Psoas muscle (tissue), 7 donors: ENCODE measurements at regions not wholly inside any gene's neighbourhood (a gene's known extent, or its start where the extent isn't known, plus 50 kb on each side); places are given as distances from the start of the nearest gene placed in this dataset.

Experiments used
- ATAC-seq, 4 donors: fragments of 200-7000 bp; cut with Tn5 transposase; one replicate each; pipeline ENCODE4 v1.9.1; 2020; ENCODE audit warnings: moderate library complexity in 3 of 4, mild to moderate bottlenecking in 2 of 4
- DNase-seq, 2 donors: peaks; one replicate each; pipeline ENCODE4 v3.0.0-alpha.2; 2020
- H3K27ac ChIP-seq: fragments of 200-600 bp; one replicate; pipeline ENCODE4 v1.8.0; 2022
- H3K27me3 ChIP-seq, 3 donors: fragments of 200-600 bp in 1 of 3; one replicate each; pipeline versions ENCODE4 v1.6.1 to v1.8.0; 2013 to 2022; ENCODE audit warnings: low read length in 2 of 3, mild to moderate bottlenecking in 2 of 3, moderate library complexity in 1 of 3; ENCODE audit not compliant: insufficient read depth in 3 of 3
- H3K36me3 ChIP-seq, 2 donors: fragments of 200-600 bp in 1 of 2; one replicate each; pipeline versions ENCODE4 v1.6.1 to v1.8.0; 2013 to 2022; ENCODE audit warnings: low read depth in 1 of 2, mild to moderate bottlenecking in 1 of 2, moderate library complexity in 1 of 2; ENCODE audit not compliant: insufficient read depth in 1 of 2
- H3K4me1 ChIP-seq: fragments of 200-600 bp; one replicate; pipeline ENCODE4 v1.8.0; 2022
- H3K4me3 ChIP-seq: fragments of 200-600 bp; one replicate; pipeline ENCODE4 v1.8.0; 2022; ENCODE audit warnings: mild to moderate bottlenecking
- H3K9me3 ChIP-seq: fragments of 200-600 bp; one replicate; pipeline ENCODE4 v1.8.0; 2022
- WGBS, 3 donors: extraction: QIAGEN DNeasy Blood & Tissue Kit; methylation state at CpG; one replicate each; pipeline versions ENCODE4 v1.1.6 to v1.1.7; 2013; 5-methylcytosine and 5-hydroxymethylcytosine counted together
- intact Hi-C, 2 donors: fragments of 100-400 bp; cut with DNase I; formaldehyde crosslinking; loops; one replicate each; pipeline versions ENCODE4 v1.11.0 to v1.14.2; 2022
- TF ChIP-seq, protein P1 (sequence below): fragments of 200-600 bp; IDR thresholded peaks from one replicate; pipeline ENCODE4 v1.8.0; 2022; ENCODE audit warnings: antibody characterized with exemption
- donor health status: healthy with polysubstance abuse.
- donor health status: DM: no; HTN: no; CAD: no; lungs with moderate emphysema.
- donor health status: Bipolar disorder and iron deficiency.
- donor health status: healthy.
- donor health status: DM: yes; HTN: yes; CAD: no.
- donor health status: DM: no; HTN: no; CAD: no.
- donor health status: DM: yes; HTN: yes; CAD: no.

DNA sequence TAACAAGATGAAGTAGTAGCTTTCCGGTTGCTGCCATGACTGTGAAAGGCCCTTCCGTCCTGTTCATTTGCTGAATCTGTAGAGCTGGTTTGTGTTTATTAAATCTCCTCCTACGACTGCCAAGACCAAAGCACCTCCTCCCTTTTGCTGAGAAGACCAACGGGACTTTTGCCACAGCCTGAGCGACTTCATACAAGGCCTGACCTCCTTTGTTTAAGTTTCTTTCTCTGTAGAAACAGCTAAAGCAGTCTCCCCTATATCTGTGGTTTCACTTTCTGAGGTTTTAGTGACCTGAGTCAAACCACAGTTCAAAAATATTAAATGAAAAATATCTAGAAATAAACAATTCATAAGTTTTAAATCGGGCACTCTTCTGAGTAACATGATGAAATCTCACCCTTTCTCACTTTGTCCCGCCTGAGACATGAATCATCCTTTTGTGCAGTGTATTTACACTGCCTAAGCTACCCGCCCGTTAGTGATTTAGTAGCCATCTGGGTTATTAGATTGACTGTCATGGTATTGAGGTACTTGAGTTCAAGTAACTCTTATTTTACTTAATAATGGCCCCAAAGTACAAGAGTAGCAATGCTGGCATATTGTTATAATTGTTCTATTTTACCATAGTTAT lies 119.1 kb upstream of the LRRC4C start:
- Histone ChIP-seq H3K4me1 (no peaks in the 10 kb centered on the region), H3K36me3 (no peaks in the 10 kb centered on the region), H3K9me3 (no peaks in the 10 kb centered on the region), H3K27me3 (no peaks in the 10 kb centered on the region), H3K27ac (no peak overlapping the region), H3K4me3 (no peak overlapping the region)
- DNase-seq (no peak), ATAC-seq (no peak)
- TF ChIP-seq, protein P1, sequence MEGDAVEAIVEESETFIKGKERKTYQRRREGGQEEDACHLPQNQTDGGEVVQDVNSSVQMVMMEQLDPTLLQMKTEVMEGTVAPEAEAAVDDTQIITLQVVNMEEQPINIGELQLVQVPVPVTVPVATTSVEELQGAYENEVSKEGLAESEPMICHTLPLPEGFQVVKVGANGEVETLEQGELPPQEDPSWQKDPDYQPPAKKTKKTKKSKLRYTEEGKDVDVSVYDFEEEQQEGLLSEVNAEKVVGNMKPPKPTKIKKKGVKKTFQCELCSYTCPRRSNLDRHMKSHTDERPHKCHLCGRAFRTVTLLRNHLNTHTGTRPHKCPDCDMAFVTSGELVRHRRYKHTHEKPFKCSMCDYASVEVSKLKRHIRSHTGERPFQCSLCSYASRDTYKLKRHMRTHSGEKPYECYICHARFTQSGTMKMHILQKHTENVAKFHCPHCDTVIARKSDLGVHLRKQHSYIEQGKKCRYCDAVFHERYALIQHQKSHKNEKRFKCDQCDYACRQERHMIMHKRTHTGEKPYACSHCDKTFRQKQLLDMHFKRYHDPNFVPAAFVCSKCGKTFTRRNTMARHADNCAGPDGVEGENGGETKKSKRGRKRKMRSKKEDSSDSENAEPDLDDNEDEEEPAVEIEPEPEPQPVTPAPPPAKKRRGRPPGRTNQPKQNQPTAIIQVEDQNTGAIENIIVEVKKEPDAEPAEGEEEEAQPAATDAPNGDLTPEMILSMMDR = no peak
- intact Hi-C loops = no loop called here
- WGBS, 3 donors = 70 to 73% (median 71%) methylated on average over 9 of the region's 9 CpGs

GRCh38 chr11:41579546-41579945 lies 120.1 kb upstream of the LRRC4C start:
- Histone ChIP-seq H3K27me3 (no peaks in the 10 kb centered on the region), H3K4me1 (no peaks in the 10 kb centered on the region), H3K36me3 (no peaks in the 10 kb centered on the region), H3K4me3 (no peak overlapping the region), H3K9me3 (no peaks in the 10 kb centered on the region), H3K27ac (no peak overlapping the region)
- TF ChIP-seq, protein P1 = no peak
- ATAC-seq = no peak
- no peak for DNase-seq
- intact Hi-C loops = no loop called here
- 67 to 77% (median 68%) methylated on average over 3 of the region's 3 CpGs for WGBS, 3 donors

DNA sequence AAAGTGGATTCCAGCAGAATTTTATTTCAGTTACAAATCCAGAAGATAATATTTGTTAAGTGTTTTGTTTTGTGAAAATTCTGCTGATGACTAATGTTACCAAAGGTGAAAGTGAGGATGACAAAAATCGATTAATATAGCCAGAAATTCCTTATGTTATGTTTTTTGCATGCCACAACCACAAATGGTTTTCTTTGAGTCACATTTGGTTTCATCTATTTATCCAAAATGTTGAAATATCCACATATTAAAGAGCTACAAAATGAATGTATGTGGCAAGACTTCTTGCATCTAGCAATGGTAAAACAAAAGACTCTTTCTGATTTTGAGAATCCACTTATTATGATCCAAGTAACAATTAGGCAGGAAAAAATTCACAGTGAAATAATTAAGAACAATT lies 150.1 kb upstream of the LRRC4C start:
- ATAC-seq = no peak
- Histone ChIP-seq H3K36me3 (no peaks in the 10 kb centered on the region), H3K27ac (no peak overlapping the region), H3K9me3 (no peaks in the 10 kb centered on the region), H3K27me3 (no peaks in the 10 kb centered on the region), H3K4me3 (no peak overlapping the region), H3K4me1 (no peaks in the 10 kb centered on the region)
- DNase-seq = no peak
- intact Hi-C loops = no loop called here
- TF ChIP-seq, protein P1 = no peak
- 23 to 26% (median 25%) methylated on average over 1 of the region's 1 CpG for WGBS, 3 donors

DNA sequence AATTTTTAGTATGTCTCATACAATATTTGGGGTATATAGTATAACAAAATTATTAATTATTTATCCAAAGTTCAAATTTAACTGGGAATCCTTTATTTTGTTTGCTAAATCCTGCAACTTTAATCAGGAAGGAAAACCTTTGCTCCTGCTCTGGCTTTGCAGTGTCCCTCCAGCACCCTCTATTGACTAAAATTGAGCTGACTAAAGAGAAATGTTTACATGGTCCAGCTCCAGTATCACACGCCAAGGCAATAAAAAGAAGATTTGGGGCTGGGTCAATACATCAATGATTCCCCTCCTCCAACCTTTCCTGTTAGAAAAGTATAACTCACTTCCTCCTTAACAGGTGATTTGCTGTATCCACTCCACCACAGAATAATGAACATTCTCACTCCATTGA lies 153.0 kb upstream of the LRRC4C start:
- Histone ChIP-seq H3K9me3 (no peaks in the 10 kb centered on the region), H3K4me3 (no peak overlapping the region), H3K27ac (no peak overlapping the region), H3K27me3 (no peaks in the 10 kb centered on the region), H3K36me3 (no peaks in the 10 kb centered on the region), H3K4me1 (no peaks in the 10 kb centered on the region)
- DNase-seq (no peak), ATAC-seq (no peak)
- TF ChIP-seq, protein P1 = no peak
- intact Hi-C loops = no loop called here
- WGBS, 3 donors = 25 to 44% (median 31%) methylated on average over 1 of the region's 1 CpG

DNA sequence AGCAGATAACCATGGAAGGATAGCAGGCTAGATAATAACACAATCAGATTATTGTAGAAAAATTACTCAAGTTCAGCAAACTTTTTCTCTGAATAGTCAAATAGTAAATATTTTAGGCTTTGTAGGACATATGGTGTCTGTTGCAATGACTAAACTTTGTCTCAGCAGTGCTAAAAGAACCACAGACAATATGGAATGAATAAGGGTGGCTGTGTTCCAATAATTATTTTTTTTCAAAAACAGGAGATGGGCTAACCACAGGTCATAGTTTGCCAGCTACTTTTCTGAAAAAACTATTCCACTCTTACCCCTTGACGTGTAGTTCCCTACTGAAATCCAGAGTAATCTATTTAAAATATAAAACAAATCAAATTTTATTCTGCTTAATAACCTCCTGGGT lies 153.9 kb upstream of the LRRC4C start:
- intact Hi-C loops = no loop called here
- Histone ChIP-seq H3K4me1 (no peaks in the 10 kb centered on the region), H3K27ac (no peak overlapping the region), H3K27me3 (no peaks in the 10 kb centered on the region), H3K9me3 (no peaks in the 10 kb centered on the region), H3K36me3 (no peaks in the 10 kb centered on the region), H3K4me3 (no peak overlapping the region)
- TF ChIP-seq, protein P1 = no peak
- DNase-seq = no peak
- ATAC-seq = no peak
- 46 to 61% (median 55%) methylated on average over 1 of the region's 1 CpG for WGBS, 3 donors
